Mucosa of descending colon (tissue), 3 donors: ENCODE measurements at regions not wholly inside any gene's neighbourhood (a gene's known extent, or its start where the extent isn't known, plus 50 kb on each side); places are given as distances from the start of the nearest gene placed in this dataset.

Experiments used
- ATAC-seq: fragments of 200-7000 bp; cut with Tn5 transposase; one replicate; pipeline ENCODE4 v1.9.1; 2020; ENCODE audit warnings: mild to moderate bottlenecking, moderate library complexity
- DNase-seq, 3 donors: peaks; one replicate each; pipeline ENCODE4 v3.0.0-alpha.2; 2020
- H3K36me3 ChIP-seq: fragments of 200-600 bp; one replicate; pipeline ENCODE4 v1.8.0; 2021; ENCODE audit warnings: low read depth, mild to moderate bottlenecking
- H3K4me1 ChIP-seq: fragments of 200-600 bp; one replicate; pipeline ENCODE4 v1.8.0; 2021; ENCODE audit warnings: low read depth, mild to moderate bottlenecking
- H3K4me3 ChIP-seq: fragments of 200-600 bp; one replicate; pipeline ENCODE4 v1.8.0; 2021; ENCODE audit warnings: mild to moderate bottlenecking
- H3K9me3 ChIP-seq: fragments of 200-600 bp; one replicate; pipeline ENCODE4 v1.8.0; 2021; ENCODE audit warnings: mild to moderate bottlenecking
- intact Hi-C, 2 donors: fragments of 100-400 bp; cut with DNase I in 1 of 2; cut with micrococcal nuclease in 1 of 2; formaldehyde crosslinking; loops; one replicate each; pipeline versions ENCODE4 v1.11.0 to v1.11.1; 2022; cut with DNase I, micrococcal nuclease
- TF ChIP-seq, protein P1 (sequence below): fragments of 200-600 bp; IDR thresholded peaks from one replicate; pipeline ENCODE4 v1.8.0; 2022; ENCODE audit warnings: antibody characterized with exemption, mild to moderate bottlenecking
- donor health status: DM: no; HTN: no; CAD: no; lungs with moderate emphysema.
- donor health status: DM: no; HTN: no; CAD: no.
- donor health status: DM: no; HTN: yes; CAD: no.

GRCh38 chr13:34087791-34088190, 269.8 kb downstream of the RFC3 start:
- TF ChIP-seq, protein P1, sequence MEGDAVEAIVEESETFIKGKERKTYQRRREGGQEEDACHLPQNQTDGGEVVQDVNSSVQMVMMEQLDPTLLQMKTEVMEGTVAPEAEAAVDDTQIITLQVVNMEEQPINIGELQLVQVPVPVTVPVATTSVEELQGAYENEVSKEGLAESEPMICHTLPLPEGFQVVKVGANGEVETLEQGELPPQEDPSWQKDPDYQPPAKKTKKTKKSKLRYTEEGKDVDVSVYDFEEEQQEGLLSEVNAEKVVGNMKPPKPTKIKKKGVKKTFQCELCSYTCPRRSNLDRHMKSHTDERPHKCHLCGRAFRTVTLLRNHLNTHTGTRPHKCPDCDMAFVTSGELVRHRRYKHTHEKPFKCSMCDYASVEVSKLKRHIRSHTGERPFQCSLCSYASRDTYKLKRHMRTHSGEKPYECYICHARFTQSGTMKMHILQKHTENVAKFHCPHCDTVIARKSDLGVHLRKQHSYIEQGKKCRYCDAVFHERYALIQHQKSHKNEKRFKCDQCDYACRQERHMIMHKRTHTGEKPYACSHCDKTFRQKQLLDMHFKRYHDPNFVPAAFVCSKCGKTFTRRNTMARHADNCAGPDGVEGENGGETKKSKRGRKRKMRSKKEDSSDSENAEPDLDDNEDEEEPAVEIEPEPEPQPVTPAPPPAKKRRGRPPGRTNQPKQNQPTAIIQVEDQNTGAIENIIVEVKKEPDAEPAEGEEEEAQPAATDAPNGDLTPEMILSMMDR: no peak
- no peak for ATAC-seq
- no peaks in the 10 kb centered on the region for H3K4me1 ChIP-seq
- intact Hi-C loops: no loop called here
- H3K9me3 ChIP-seq: peaks cover 5% of the 10 kb centered on the region
- H3K4me3 ChIP-seq: no peak overlapping the region
- DNase-seq: no peak
- H3K36me3 ChIP-seq: no peaks in the 10 kb centered on the region

- TF ChIP-seq, protein P1: no peak
- intact Hi-C loops: no loop called here
- Histone ChIP-seq H3K4me1 (no peaks in the 10 kb centered on the region), H3K36me3 (no peaks in the 10 kb centered on the region), H3K9me3 (no peaks in the 10 kb centered on the region), H3K4me3 (no peak overlapping the region)
- no peak for DNase-seq
- ATAC-seq: no peak
Measured at GRCh38 chr13:34103854-34104253, 285.9 kb downstream of the RFC3 start.

DNA sequence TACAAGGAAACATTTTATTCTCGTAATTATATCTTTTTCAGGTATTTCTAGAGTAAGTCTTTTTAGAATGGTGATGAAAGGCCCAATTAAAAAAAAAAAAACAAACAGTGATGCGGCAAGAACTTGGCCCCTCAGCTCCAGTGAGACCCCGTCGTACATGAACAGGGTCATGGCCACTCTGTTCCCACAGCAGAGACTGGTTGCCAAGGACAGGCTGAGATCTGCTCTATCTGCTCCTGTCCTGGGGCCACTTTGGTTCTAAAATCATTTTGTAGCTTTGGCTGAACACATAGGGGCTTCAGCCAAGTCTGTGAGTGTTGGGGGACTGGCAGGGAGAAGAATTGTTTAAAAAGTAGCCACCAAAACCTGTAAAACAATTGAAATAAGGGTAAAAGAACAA, 286.9 kb downstream of the RFC3 start:
- ATAC-seq (no peak), DNase-seq (no peak)
- TF ChIP-seq, protein P1: no peak
- intact Hi-C loops: no loop called here
- H3K4me3 ChIP-seq: no peak overlapping the region
- H3K36me3 ChIP-seq: no peaks in the 10 kb centered on the region
- H3K9me3 ChIP-seq: no peaks in the 10 kb centered on the region
- no peaks in the 10 kb centered on the region for H3K4me1 ChIP-seq

DNA sequence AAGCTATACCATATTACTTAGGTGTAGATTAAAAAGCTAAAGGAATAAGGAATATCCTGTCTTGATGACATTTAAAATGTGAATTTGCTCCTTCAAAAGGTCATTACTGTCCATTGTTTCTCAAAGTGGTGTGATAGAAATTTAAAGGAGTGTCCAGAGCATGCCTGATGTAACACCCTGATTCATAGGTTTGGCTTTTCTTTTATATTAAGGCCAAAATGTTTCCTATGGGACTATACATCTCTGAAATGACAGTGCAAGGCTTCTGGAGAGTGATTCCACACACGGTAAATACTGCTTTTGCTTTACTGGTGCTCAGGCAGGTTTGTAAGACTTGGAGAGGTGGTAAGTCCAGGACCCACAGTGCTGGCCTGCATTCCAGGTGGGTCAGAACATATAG, 289.9 kb downstream of the RFC3 start:
- TF ChIP-seq, protein P1: no peak
- ATAC-seq (no peak), DNase-seq (no peak)
- Histone ChIP-seq H3K4me3 (no peak overlapping the region), H3K4me1 (no peaks in the 10 kb centered on the region), H3K9me3 (no peaks in the 10 kb centered on the region), H3K36me3 (no peaks in the 10 kb centered on the region)
- intact Hi-C loops: no loop called here

- Histone ChIP-seq H3K9me3 (no peaks in the 10 kb centered on the region), H3K36me3 (no peaks in the 10 kb centered on the region), H3K4me1 (no peaks in the 10 kb centered on the region), H3K4me3 (no peak overlapping the region)
- TF ChIP-seq, protein P1: no peak
- DNase-seq (no peak), ATAC-seq (no peak)
- intact Hi-C loops: no loop called here
Measured at GRCh38 chr13:34108410-34108809, 290.5 kb downstream of the RFC3 start.

DNA sequence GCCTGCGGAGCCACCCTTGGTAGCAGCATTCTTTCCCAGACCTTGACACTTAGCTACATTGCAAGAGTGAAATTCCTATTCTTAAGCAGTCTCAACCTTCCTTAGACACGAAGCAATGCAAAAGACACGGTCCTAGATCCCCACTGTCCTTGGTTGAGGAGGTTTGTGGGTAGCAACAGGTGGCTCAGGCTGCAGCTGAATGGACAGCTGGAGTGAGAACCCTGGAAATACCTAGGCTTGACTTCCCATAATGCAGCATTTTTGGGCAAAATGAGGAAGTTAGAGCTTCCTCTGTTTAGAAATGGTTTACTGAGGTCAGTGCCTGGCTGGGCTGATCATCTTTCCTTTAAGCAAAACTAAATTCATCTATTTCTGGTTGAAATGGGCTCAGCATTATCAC, 296.6 kb downstream of the RFC3 start:
- DNase-seq: no peak
- H3K9me3 ChIP-seq: no peaks in the 10 kb centered on the region
- H3K4me3 ChIP-seq: no peak overlapping the region
- no peaks in the 10 kb centered on the region for H3K4me1 ChIP-seq
- H3K36me3 ChIP-seq: no peaks in the 10 kb centered on the region
- ATAC-seq: no peak
- intact Hi-C loops: no loop called here
- TF ChIP-seq, protein P1: no peak
